ENCODE measurements at regions not wholly inside any gene's neighbourhood (a gene's known extent, or its start where the extent isn't known, plus 50 kb on each side); places are given as distances from the start of the nearest gene placed in this dataset.

DNA sequence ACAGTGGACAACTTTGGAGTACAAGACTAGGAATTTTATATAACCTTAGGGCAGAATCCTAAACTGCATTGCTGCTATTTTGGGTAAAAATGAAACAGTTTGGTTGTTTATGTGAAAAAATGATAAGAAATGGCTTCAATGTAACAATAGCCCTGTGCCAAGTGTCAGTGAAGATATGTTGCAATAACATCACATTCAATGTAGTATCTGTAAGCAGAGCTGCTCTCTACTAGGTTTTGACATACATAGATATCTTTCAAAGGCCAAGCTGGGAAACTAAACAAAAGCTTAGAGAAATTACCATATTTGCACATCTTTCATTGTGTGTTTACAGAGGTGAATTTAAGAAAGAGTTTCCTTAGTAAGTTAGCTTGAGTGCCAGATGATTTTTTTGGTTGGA is 135.0 kb upstream of the DOK6 start:
- no peak overlapping the region for H3K27ac ChIP-seq
- H3F3A ChIP-seq (ENCODE audit: insufficient read depth): no peaks in the 10 kb centered on the region
- H3K4me3 ChIP-seq: no peak overlapping the region
- no peaks in the 10 kb centered on the region for H3K36me3 ChIP-seq (ENCODE audit: low read depth)
- H3K9ac ChIP-seq: no peak overlapping the region
- no peak for DNase-seq
- no peaks in the 10 kb centered on the region for H3K4me1 ChIP-seq (ENCODE audit: insufficient read depth)
- in situ Hi-C loops (cut with MboI): no loop called here
- no peak overlapping the region for H2AFZ ChIP-seq
- H3K27me3 ChIP-seq (replicated peaks; ENCODE audit: insufficient read depth): no peaks in the 10 kb centered on the region
- H3K9me3 ChIP-seq (ENCODE audit: low read depth): no peaks in the 10 kb centered on the region
- TF ChIP-seq EZH2 (IDR thresholded peaks at IDR 0.05; ENCODE audit: insufficient read depth, poor library complexity, severe bottlenecking) (no peak), EZH2phosphoT487 (IDR thresholded peaks at IDR 0.05; ENCODE audit: insufficient read depth, low read depth) (no peak)
- H3K79me2 ChIP-seq (ENCODE audit: insufficient read depth): no peaks in the 10 kb centered on the region
- H4K20me1 ChIP-seq (ENCODE audit: insufficient read depth): no peaks in the 10 kb centered on the region
- H3K9me2 ChIP-seq (ENCODE audit: insufficient read depth): no peaks in the 10 kb centered on the region
- H3K4me2 ChIP-seq (ENCODE audit: unreplicated experiment): no peak overlapping the region

GRCh38 chr18:69267895-69268294 is 132.8 kb upstream of the DOK6 start:
- 92 to 95% methylated on average over 5 of the region's 5 CpGs for WGBS, 2 experiments (ENCODE audit: low coverage in 1 of 2, low lambda C conversion rate in 2 of 2, missing lambda C conversion rate in 2 of 2)
- in situ Hi-C loops (cut with MboI): no loop called here
- Histone ChIP-seq H2AFZ (no peak overlapping the region), H3K36me3 (ENCODE audit: low read depth) (no peaks in the 10 kb centered on the region), H3K27me3 (replicated peaks; ENCODE audit: insufficient read depth) (no peaks in the 10 kb centered on the region), H4K20me1 (ENCODE audit: insufficient read depth) (no peaks in the 10 kb centered on the region), H3K27ac (no peak overlapping the region), H3K4me1 (ENCODE audit: insufficient read depth) (no peaks in the 10 kb centered on the region), H3K79me2 (ENCODE audit: insufficient read depth) (no peaks in the 10 kb centered on the region), H3K4me2 (ENCODE audit: unreplicated experiment) (no peak overlapping the region), H3K9me2 (ENCODE audit: insufficient read depth) (no peaks in the 10 kb centered on the region), H3K9ac (no peak overlapping the region), H3K9me3 (ENCODE audit: low read depth) (no peaks in the 10 kb centered on the region), H3K4me3 (no peak overlapping the region), H3F3A (ENCODE audit: insufficient read depth) (no peaks in the 10 kb centered on the region)
- no peak for DNase-seq
- TF ChIP-seq EZH2phosphoT487 (IDR thresholded peaks at IDR 0.05; ENCODE audit: insufficient read depth, low read depth) (no peak), EZH2 (IDR thresholded peaks at IDR 0.05; ENCODE audit: insufficient read depth, poor library complexity, severe bottlenecking) (no peak)

GRCh38 chr18:69282371-69282770 is 118.3 kb upstream of the DOK6 start:
- no peaks in the 10 kb centered on the region for H3K9me3 ChIP-seq (ENCODE audit: low read depth)
- no peak overlapping the region for H2AFZ ChIP-seq
- no peaks in the 10 kb centered on the region for H3K4me1 ChIP-seq (ENCODE audit: insufficient read depth)
- H3F3A ChIP-seq (ENCODE audit: insufficient read depth): no peaks in the 10 kb centered on the region
- in situ Hi-C loops (cut with MboI): no loop called here
- H4K20me1 ChIP-seq (ENCODE audit: insufficient read depth): no peaks in the 10 kb centered on the region
- no peak overlapping the region for H3K27ac ChIP-seq
- H3K4me2 ChIP-seq (ENCODE audit: unreplicated experiment): no peak overlapping the region
- no peak overlapping the region for H3K9ac ChIP-seq
- no peaks in the 10 kb centered on the region for H3K27me3 ChIP-seq (replicated peaks; ENCODE audit: insufficient read depth)
- WGBS, 2 experiments (ENCODE audit: low coverage in 1 of 2, low lambda C conversion rate in 2 of 2, missing lambda C conversion rate in 2 of 2): 77 to 82% methylated on average over 3 of the region's 3 CpGs
- TF ChIP-seq EZH2phosphoT487 (IDR thresholded peaks at IDR 0.05; ENCODE audit: insufficient read depth, low read depth): no peak
- H3K9me2 ChIP-seq (ENCODE audit: insufficient read depth): no peaks in the 10 kb centered on the region
- no peaks in the 10 kb centered on the region for H3K79me2 ChIP-seq (ENCODE audit: insufficient read depth)
- no peak for DNase-seq
- no peaks in the 10 kb centered on the region for H3K36me3 ChIP-seq (ENCODE audit: low read depth)
- H3K4me3 ChIP-seq: no peak overlapping the region

- Histone ChIP-seq H3K27ac (no peak overlapping the region), H3K4me2 (ENCODE audit: unreplicated experiment) (no peak overlapping the region), H3K4me1 (ENCODE audit: insufficient read depth) (no peaks in the 10 kb centered on the region), H3K9ac (no peak overlapping the region), H3K9me3 (ENCODE audit: low read depth) (no peaks in the 10 kb centered on the region), H3K36me3 (ENCODE audit: low read depth) (no peaks in the 10 kb centered on the region), H2AFZ (no peak overlapping the region), H3K79me2 (ENCODE audit: insufficient read depth) (no peaks in the 10 kb centered on the region), H3F3A (ENCODE audit: insufficient read depth) (no peaks in the 10 kb centered on the region), H3K9me2 (ENCODE audit: insufficient read depth) (0 out of 2 replicates have a peak, but pooled peaks cover 5% of the 10 kb centered on the region), H3K4me3 (no peak overlapping the region), H3K27me3 (replicated peaks; ENCODE audit: insufficient read depth) (no peaks in the 10 kb centered on the region), H4K20me1 (ENCODE audit: insufficient read depth) (no peaks in the 10 kb centered on the region)
- in situ Hi-C loops (cut with MboI): no loop called here
- DNase-seq: no peak
- WGBS, 2 experiments (ENCODE audit: low coverage in 1 of 2, low lambda C conversion rate in 2 of 2, missing lambda C conversion rate in 2 of 2): 83 to 87% methylated on average over 5 of the region's 5 CpGs
- TF ChIP-seq EZH2phosphoT487 (IDR thresholded peaks at IDR 0.05; ENCODE audit: insufficient read depth, low read depth) (no peak), EZH2 (IDR thresholded peaks at IDR 0.05; ENCODE audit: insufficient read depth, poor library complexity, severe bottlenecking) (no peak)
These were observed 109.6 kb upstream of the DOK6 start for GRCh38 chr18:69291044-69291443.

DNA sequence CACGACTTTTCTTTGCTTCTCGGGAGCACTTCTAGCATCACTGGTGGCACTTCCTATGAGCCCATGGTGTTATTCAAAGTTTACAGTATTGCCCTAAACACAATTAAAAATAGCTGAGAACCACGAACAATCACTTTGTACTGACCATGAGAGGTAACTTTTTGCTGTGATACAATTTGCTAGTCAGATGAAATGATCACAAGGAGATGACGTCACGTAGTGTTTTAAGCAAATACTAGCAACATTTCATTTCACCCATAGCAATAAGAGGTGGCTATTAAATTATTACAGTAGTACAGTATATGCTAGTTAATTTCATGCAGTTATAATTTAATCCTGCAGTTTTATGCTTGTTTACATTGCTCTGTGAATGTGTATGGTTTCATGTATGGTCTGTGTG is 108.9 kb upstream of the DOK6 start:
- Histone ChIP-seq H3K79me2 (ENCODE audit: insufficient read depth) (no peaks in the 10 kb centered on the region), H3K9ac (no peak overlapping the region), H3K9me2 (ENCODE audit: insufficient read depth) (0 out of 2 replicates have a peak, but pooled peaks cover 5% of the 10 kb centered on the region), H3K27ac (no peak overlapping the region), H3K9me3 (ENCODE audit: low read depth) (no peaks in the 10 kb centered on the region), H3K4me3 (no peak overlapping the region), H4K20me1 (ENCODE audit: insufficient read depth) (no peaks in the 10 kb centered on the region), H3K27me3 (replicated peaks; ENCODE audit: insufficient read depth) (no peaks in the 10 kb centered on the region), H3K4me2 (ENCODE audit: unreplicated experiment) (no peak overlapping the region), H3F3A (ENCODE audit: insufficient read depth) (no peaks in the 10 kb centered on the region), H3K36me3 (ENCODE audit: low read depth) (no peaks in the 10 kb centered on the region), H2AFZ (no peak overlapping the region), H3K4me1 (ENCODE audit: insufficient read depth) (no peaks in the 10 kb centered on the region)
- no peak for DNase-seq
- WGBS, 2 experiments (ENCODE audit: low coverage in 1 of 2, low lambda C conversion rate in 2 of 2, missing lambda C conversion rate in 2 of 2): 61 to 63% methylated on average over 5 of the region's 5 CpGs
- TF ChIP-seq EZH2 (IDR thresholded peaks at IDR 0.05; ENCODE audit: insufficient read depth, poor library complexity, severe bottlenecking) (no peak), EZH2phosphoT487 (IDR thresholded peaks at IDR 0.05; ENCODE audit: insufficient read depth, low read depth) (no peak)
- in situ Hi-C loops (cut with MboI): no loop called here
